Neural crest cell (in vitro differentiated cells): ENCODE measurements at regions not wholly inside any gene's neighbourhood (a gene's known extent, or its start where the extent isn't known, plus 50 kb on each side); places are given as distances from the start of the nearest gene placed in this dataset.
A peak's percentile ranks its signal among the peaks of the same experiment; 100 is the strongest.

Source experiments
- DNase-seq: peaks from one replicate; pipeline ENCODE4 v3.0.0; 2021; ENCODE audit warnings: low read depth, mixed read lengths, low spot score
- H3K27ac Mint-ChIP-seq: one replicate; pipeline ENCODE4 v1.8.0; 2021; ENCODE audit warnings: mild to moderate bottlenecking, mixed read lengths; ENCODE audit not compliant: unreplicated experiment
- H3K27me3 Mint-ChIP-seq: 2 replicates; pipeline ENCODE4 v1.8.0; 2021; ENCODE audit warnings: low read depth, mild to moderate bottlenecking, mixed read lengths
- H3K36me3 Mint-ChIP-seq: 2 replicates; pipeline ENCODE4 v1.8.0; 2021; ENCODE audit warnings: low read depth, mild to moderate bottlenecking, mixed read lengths
- H3K4me1 Mint-ChIP-seq: 2 replicates; pipeline ENCODE4 v1.8.0; 2021; ENCODE audit warnings: mixed read lengths
- H3K4me3 Mint-ChIP-seq: one replicate; pipeline ENCODE4 v1.8.0; 2021; ENCODE audit warnings: mild to moderate bottlenecking, mixed read lengths
- H3K9me3 Mint-ChIP-seq: 2 replicates; pipeline ENCODE4 v1.8.0; 2021; ENCODE audit warnings: mixed read lengths
- CTCF ChIP-seq: fragments of 200-600 bp; sonication (generic); conservative IDR thresholded peaks from 2 replicates; pipeline ENCODE4 v1.5.0; 2021; ENCODE audit warnings: antibody characterized with exemption, mild to moderate bottlenecking

DNA sequence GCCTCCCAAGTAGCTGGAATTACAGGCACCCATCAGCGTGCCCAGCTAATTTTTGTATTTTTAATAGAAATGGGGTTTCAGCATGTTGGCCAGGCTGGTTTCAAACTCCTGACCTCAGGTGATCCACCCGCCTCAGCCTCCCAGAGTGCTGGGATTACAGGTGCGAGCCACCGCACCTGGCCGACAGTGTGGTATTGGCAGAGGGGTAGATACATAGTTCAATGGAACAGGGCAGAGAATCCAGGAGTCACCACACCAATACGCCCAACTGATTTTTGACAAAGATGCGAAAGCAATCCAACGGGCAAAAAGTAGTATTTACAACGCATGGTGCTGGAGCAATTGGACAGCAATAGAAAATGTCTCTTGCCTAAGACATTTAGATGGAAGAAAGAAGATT, 164.0 kb upstream of the PPP1R26 start:
- Mint-ChIP-seq H3K9me3 (peaks cover 7% of the 10 kb centered on the region), H3K27me3 (peaks cover 3% of the 10 kb centered on the region), H3K4me3 (no peak overlapping the region), H3K36me3 (peaks cover 9% of the 10 kb centered on the region), H3K4me1 (peaks cover 14% of the 10 kb centered on the region), H3K27ac (no peak overlapping the region)
- DNase-seq = no peak
- TF ChIP-seq CTCF = no peak

DNA sequence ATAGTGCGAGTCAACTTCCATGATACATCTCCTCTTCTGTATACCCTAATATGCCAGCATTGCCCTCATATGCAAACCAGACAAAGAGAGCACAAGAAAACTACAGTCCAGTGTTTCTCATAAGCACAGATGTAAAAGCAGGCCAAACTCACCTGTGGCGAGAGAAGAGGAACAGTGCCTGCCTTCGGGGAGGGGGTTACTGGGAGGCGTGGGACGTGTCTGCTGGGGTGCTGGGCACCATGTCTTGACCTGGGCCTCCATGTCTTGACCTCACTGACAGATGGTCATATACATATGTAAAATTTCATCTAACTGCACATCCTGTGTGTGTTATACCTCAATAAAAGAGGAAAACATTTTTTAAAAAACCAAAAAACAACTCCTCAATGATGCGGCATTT, 159.3 kb upstream of the PPP1R26 start:
- DNase-seq = peak; percentile 0
- Mint-ChIP-seq H3K27ac (peak overlapping the region; percentile 96), H3K4me3 (no peak overlapping the region), H3K36me3 (no peaks in the 10 kb centered on the region), H3K4me1 (peaks cover 14% of the 10 kb centered on the region), H3K9me3 (no peaks in the 10 kb centered on the region), H3K27me3 (peaks cover 3% of the 10 kb centered on the region)
- TF ChIP-seq CTCF = no peak

DNA sequence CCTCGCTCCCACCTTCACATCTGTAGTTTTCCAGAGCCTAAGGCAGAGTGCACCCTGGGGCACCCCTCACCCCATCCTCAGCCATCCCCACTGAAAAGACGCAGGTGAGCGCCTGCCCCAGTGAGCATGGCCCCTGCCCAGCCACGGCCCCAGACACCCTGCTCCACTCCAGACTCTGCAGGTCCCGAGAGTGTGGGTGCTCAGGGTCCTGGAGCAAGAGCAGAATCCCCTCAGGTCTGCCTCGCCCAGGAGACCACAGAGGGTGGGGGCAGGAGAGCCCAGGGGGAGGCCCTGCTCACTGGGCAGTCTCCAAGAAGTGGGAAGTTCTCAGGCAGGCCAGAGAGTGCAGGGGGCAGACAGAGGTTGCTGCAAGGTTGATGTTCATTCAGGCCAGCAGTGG, 158.6 kb upstream of the PPP1R26 start:
- Mint-ChIP-seq H3K36me3 (no peaks in the 10 kb centered on the region), H3K27ac (no peak overlapping the region), H3K4me1 (peaks cover 14% of the 10 kb centered on the region), H3K9me3 (no peaks in the 10 kb centered on the region), H3K4me3 (no peak overlapping the region), H3K27me3 (peaks cover 3% of the 10 kb centered on the region)
- peak; percentile 0 for DNase-seq
- no peak for TF ChIP-seq CTCF

- H3K4me3 Mint-ChIP-seq = no peak overlapping the region
- H3K36me3 Mint-ChIP-seq = no peaks in the 10 kb centered on the region
- no peak overlapping the region for H3K27ac Mint-ChIP-seq
- H3K27me3 Mint-ChIP-seq = peaks cover 3% of the 10 kb centered on the region
- no peaks in the 10 kb centered on the region for H3K9me3 Mint-ChIP-seq
- peak; percentile 0 for DNase-seq
- no peak for TF ChIP-seq CTCF
- H3K4me1 Mint-ChIP-seq = peaks cover 14% of the 10 kb centered on the region
Observed at GRCh38 chr9:135321580-135321979, 158.0 kb upstream of the PPP1R26 start.

- H3K27me3 Mint-ChIP-seq = no peaks in the 10 kb centered on the region
- peaks cover 11% of the 10 kb centered on the region for H3K4me1 Mint-ChIP-seq
- no peaks in the 10 kb centered on the region for H3K36me3 Mint-ChIP-seq
- H3K27ac Mint-ChIP-seq = no peak overlapping the region
- H3K4me3 Mint-ChIP-seq = no peak overlapping the region
- DNase-seq = no peak
- no peak for TF ChIP-seq CTCF
- H3K9me3 Mint-ChIP-seq = peaks cover 4% of the 10 kb centered on the region
Observed at GRCh38 chr9:135324329-135324728, 155.3 kb upstream of the PPP1R26 start.

DNA sequence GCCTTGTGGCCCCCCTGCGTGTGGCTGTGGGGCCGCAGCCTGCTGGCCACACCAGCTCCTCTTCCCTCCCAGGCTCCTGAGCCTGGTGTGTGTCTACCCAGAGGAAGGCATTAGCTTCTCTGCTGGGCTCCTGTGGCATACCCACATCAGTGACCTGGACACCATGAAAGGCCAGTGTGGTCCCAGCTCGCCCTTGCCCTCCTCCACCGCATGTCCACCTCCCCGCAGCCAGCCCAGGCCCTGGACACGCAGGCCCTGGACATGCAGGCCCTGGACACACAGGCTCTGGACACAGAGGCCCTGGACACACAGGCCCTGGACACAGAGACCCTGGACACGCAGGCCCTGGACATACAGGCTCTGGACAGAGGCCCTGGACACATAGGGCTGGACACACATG, 153.4 kb upstream of the PPP1R26 start:
- no peaks in the 10 kb centered on the region for H3K4me1 Mint-ChIP-seq
- H3K27me3 Mint-ChIP-seq = no peaks in the 10 kb centered on the region
- H3K27ac Mint-ChIP-seq = no peak overlapping the region
- H3K9me3 Mint-ChIP-seq = peaks cover 4% of the 10 kb centered on the region
- no peak overlapping the region for H3K4me3 Mint-ChIP-seq
- TF ChIP-seq CTCF = no peak
- DNase-seq = no peak
- no peaks in the 10 kb centered on the region for H3K36me3 Mint-ChIP-seq
